Neuronal stem cell (in vitro differentiated cells): ENCODE measurements at regions not wholly inside any gene's neighbourhood (a gene's known extent, or its start where the extent isn't known, plus 50 kb on each side); places are given as distances from the start of the nearest gene placed in this dataset.

Source experiments
- DNase-seq: peaks from one replicate; pipeline ENCODE4 v3.0.0-alpha.2; 2013; ENCODE audit warnings: low spot score
- H2AFZ ChIP-seq: one replicate; pipeline ENCODE4 v1.6.1; 2013; ENCODE audit warnings: mild to moderate bottlenecking, low read length, inconsistent platforms
- H2AK5ac ChIP-seq: 2 replicates; pipeline ENCODE4 v1.6.1; 2013; ENCODE audit warnings: low read depth, mild to moderate bottlenecking, inconsistent platforms, low read length, moderate library complexity, mixed read lengths
- H2BK120ac ChIP-seq: 2 replicates; pipeline ENCODE4 v1.6.1; 2013; ENCODE audit warnings: low read depth, mild to moderate bottlenecking, inconsistent platforms, low read length, moderate library complexity, mixed read lengths
- H2BK12ac ChIP-seq: one replicate; pipeline ENCODE4 v1.6.1; 2013; ENCODE audit warnings: low read length, inconsistent platforms
- H2BK15ac ChIP-seq: 2 replicates; pipeline ENCODE4 v1.6.1; 2013; ENCODE audit warnings: mild to moderate bottlenecking, low read length, inconsistent platforms, mixed read lengths
- H2BK5ac ChIP-seq: one replicate; pipeline ENCODE4 v1.6.1; 2013; ENCODE audit warnings: inconsistent platforms, mild to moderate bottlenecking, low read length, moderate library complexity
- H3K14ac ChIP-seq: one replicate; pipeline ENCODE4 v1.6.1; 2013; ENCODE audit warnings: low read length, inconsistent platforms
- H3K18ac ChIP-seq: 2 replicates; pipeline ENCODE4 v1.6.1; 2013; ENCODE audit warnings: low read length, inconsistent platforms
- H3K23ac ChIP-seq: 2 replicates; pipeline ENCODE4 v1.6.1; 2013; ENCODE audit warnings: low read depth, mild to moderate bottlenecking, mixed read lengths, low read length, inconsistent platforms; ENCODE audit not compliant: poor library complexity
- H3K27ac ChIP-seq: replicated peaks from 3 replicates; pipeline ENCODE4 v1.5.1; 2013; ENCODE audit warnings: low read length, inconsistent platforms
- H3K27me3 ChIP-seq, 3 experiments: 2 replicates each; pipeline ENCODE4 v1.6.1; 2013; ENCODE audit warnings: low read length in 3 of 3, mild to moderate bottlenecking in 2 of 3, inconsistent platforms in 1 of 3, low read depth in 1 of 3, mixed read lengths in 1 of 3, moderate library complexity in 1 of 3; ENCODE audit not compliant: control insufficient read depth in 3 of 3, insufficient read depth in 3 of 3
- H3K36me3 ChIP-seq, 2 donors: replicated peaks in 1 of 2; 2 replicates each; pipeline ENCODE4 v1.6.1; 2013; ENCODE audit warnings: low read length in 2 of 2; ENCODE audit not compliant: control insufficient read depth in 2 of 2, insufficient read depth in 2 of 2
- H3K4ac ChIP-seq: 2 replicates; pipeline ENCODE4 v1.6.1; 2013; ENCODE audit warnings: inconsistent platforms, mild to moderate bottlenecking, low read length, moderate library complexity
- H3K4me1 ChIP-seq, 2 donors: 1 replicate in 1 of 2; 2 replicates in 1 of 2; pipeline ENCODE4 v1.6.1; 2013; ENCODE audit warnings: low read length in 2 of 2, low read depth in 1 of 2; ENCODE audit not compliant: control insufficient read depth in 2 of 2, insufficient read depth in 1 of 2
- H3K4me2 ChIP-seq: one replicate; pipeline ENCODE4 v1.6.1; 2013; ENCODE audit warnings: mild to moderate bottlenecking, low read length, inconsistent platforms; ENCODE audit not compliant: insufficient read depth, poor library complexity, severe bottlenecking
- H3K4me3 ChIP-seq, 2 donors: 2 replicates each; pipeline ENCODE4 v1.5.1; 2013; ENCODE audit warnings: low read length in 2 of 2, mild to moderate bottlenecking in 2 of 2, inconsistent platforms in 1 of 2, moderate library complexity in 1 of 2
- H3K79me1 ChIP-seq: one replicate; pipeline ENCODE4 v1.6.1; 2013; ENCODE audit warnings: low read depth, mild to moderate bottlenecking, inconsistent platforms, low read length, moderate library complexity
- H3K9ac ChIP-seq: one replicate; pipeline ENCODE4 v1.6.1; 2013; ENCODE audit warnings: mild to moderate bottlenecking, low read depth, low read length, inconsistent platforms; ENCODE audit not compliant: poor library complexity
- H3K9me3 ChIP-seq, 2 donors: replicated peaks in 1 of 2; 2 replicates each; pipeline versions ENCODE3 to v1.6.1; 2013; ENCODE audit warnings: low read length in 2 of 2, mild to moderate bottlenecking in 2 of 2, inconsistent platforms in 1 of 2, low read depth in 1 of 2, mixed read lengths in 1 of 2, moderate library complexity in 1 of 2; ENCODE audit not compliant: control insufficient read depth in 2 of 2, insufficient read depth in 1 of 2
- H4K8ac ChIP-seq: one replicate; pipeline ENCODE4 v1.6.1; 2013; ENCODE audit warnings: low read depth, mild to moderate bottlenecking, inconsistent platforms, low read length, moderate library complexity
- H4K91ac ChIP-seq: one replicate; pipeline ENCODE4 v1.6.1; 2013; ENCODE audit warnings: low read length, low read depth, mild to moderate bottlenecking, inconsistent platforms; ENCODE audit not compliant: poor library complexity
- WGBS, 2 donors: extraction: QIAGEN DNeasy Blood & Tissue Kit; methylation state at CpG; one replicate each; pipeline ENCODE4 v1.1.7; 2013; ENCODE audit warnings: missing lambda C conversion rate in 2 of 2, mixed read lengths in 1 of 2; ENCODE audit not compliant: insufficient read length in 2 of 2, insufficient replicate concordance in 1 of 2; ENCODE audit errors: extremely low coverage in 2 of 2; 5-methylcytosine and 5-hydroxymethylcytosine counted together

GRCh38 chr13:88976466-88976865, 1305.3 kb downstream of the SLITRK5 start:
- Histone ChIP-seq H4K91ac (no peak overlapping the region), H3K9ac (no peak overlapping the region), H3K9me3 (no peaks in the 10 kb centered on the region), H2BK12ac (no peak overlapping the region), H3K79me1 (no peaks in the 10 kb centered on the region), H3K36me3 (no peaks in the 10 kb centered on the region), H3K27me3 (no peaks in the 10 kb centered on the region), H2BK120ac (no peak overlapping the region), H3K18ac (no peak overlapping the region), H2AFZ (no peak overlapping the region), H2AK5ac (no peak overlapping the region), H2BK15ac (no peak overlapping the region), H3K4me3 (no peak overlapping the region), H3K4me2 (no peak overlapping the region), H3K27ac (no peak overlapping the region), H3K14ac (no peak overlapping the region), H3K4me1 (no peaks in the 10 kb centered on the region), H3K4ac (no peak overlapping the region), H4K8ac (no peak overlapping the region), H2BK5ac (no peak overlapping the region), H3K23ac (no peak overlapping the region)
- DNase-seq: no peak
- no CpG with 5 or more reads among the region's 4 CpGs for WGBS, 2 donors

- H4K91ac ChIP-seq: no peak overlapping the region
- H2BK5ac ChIP-seq: no peak overlapping the region
- no peak for DNase-seq
- WGBS, 2 donors: no CpG with 5 or more reads among the region's 2 CpGs
- no peak overlapping the region for H3K14ac ChIP-seq
- H3K27me3 ChIP-seq: no peaks in the 10 kb centered on the region
- no peak overlapping the region for H2AK5ac ChIP-seq
- H3K4me3 ChIP-seq: no peak overlapping the region
- H2BK15ac ChIP-seq: no peak overlapping the region
- no peak overlapping the region for H3K4ac ChIP-seq
- H3K23ac ChIP-seq: no peak overlapping the region
- H2BK120ac ChIP-seq: no peak overlapping the region
- no peaks in the 10 kb centered on the region for H3K79me1 ChIP-seq
- no peak overlapping the region for H2BK12ac ChIP-seq
- H3K27ac ChIP-seq: no peak overlapping the region
- H3K18ac ChIP-seq: no peak overlapping the region
- H3K4me1 ChIP-seq: no peaks in the 10 kb centered on the region
- no peaks in the 10 kb centered on the region for H3K9me3 ChIP-seq
- H2AFZ ChIP-seq: no peak overlapping the region
- H4K8ac ChIP-seq: no peak overlapping the region
- H3K36me3 ChIP-seq: no peaks in the 10 kb centered on the region
- no peak overlapping the region for H3K9ac ChIP-seq
- H3K4me2 ChIP-seq: no peak overlapping the region
These were observed 1307.4 kb downstream of the SLITRK5 start for GRCh38 chr13:88978607-88979006.

- H2AK5ac ChIP-seq: no peak overlapping the region
- no peak overlapping the region for H3K14ac ChIP-seq
- H3K18ac ChIP-seq: no peak overlapping the region
- no peaks in the 10 kb centered on the region for H3K9me3 ChIP-seq
- H2BK5ac ChIP-seq: no peak overlapping the region
- no peak overlapping the region for H3K4ac ChIP-seq
- H3K23ac ChIP-seq: no peak overlapping the region
- DNase-seq: no peak
- no peaks in the 10 kb centered on the region for H3K79me1 ChIP-seq
- H3K27me3 ChIP-seq: no peaks in the 10 kb centered on the region
- no peak overlapping the region for H2BK15ac ChIP-seq
- H4K91ac ChIP-seq: no peak overlapping the region
- no peak overlapping the region for H3K9ac ChIP-seq
- H3K4me2 ChIP-seq: no peak overlapping the region
- no peak overlapping the region for H4K8ac ChIP-seq
- no peak overlapping the region for H3K27ac ChIP-seq
- H2BK120ac ChIP-seq: no peak overlapping the region
- H2BK12ac ChIP-seq: no peak overlapping the region
- H3K4me1 ChIP-seq: no peaks in the 10 kb centered on the region
- no peak overlapping the region for H3K4me3 ChIP-seq
- H3K36me3 ChIP-seq: no peaks in the 10 kb centered on the region
- no CpG with 5 or more reads among the region's 7 CpGs for WGBS, 2 donors
- peak overlapping the region; percentile 8 for H2AFZ ChIP-seq
These were observed 1308.4 kb downstream of the SLITRK5 start for GRCh38 chr13:88979465-88980175.

GRCh38 chr13:89003656-89004055, 1332.5 kb downstream of the SLITRK5 start:
- WGBS, 2 donors: 100% methylated on average over 1 of the region's 2 CpGs; no CpG with 5 or more reads in 1 of the 2 donors
- Histone ChIP-seq H2BK120ac (no peak overlapping the region), H4K91ac (no peak overlapping the region), H2BK12ac (no peak overlapping the region), H2BK15ac (no peak overlapping the region), H2AFZ (no peak overlapping the region), H3K14ac (no peak overlapping the region), H3K27ac (no peak overlapping the region), H3K18ac (no peak overlapping the region), H4K8ac (no peak overlapping the region), H3K27me3 (no peaks in the 10 kb centered on the region), H3K4me2 (no peak overlapping the region), H3K4me3 (no peak overlapping the region), H2AK5ac (no peak overlapping the region), H3K4ac (no peak overlapping the region), H3K4me1 (no peaks in the 10 kb centered on the region), H3K36me3 (no peaks in the 10 kb centered on the region), H2BK5ac (no peak overlapping the region), H3K9me3 (no peaks in the 10 kb centered on the region), H3K79me1 (no peaks in the 10 kb centered on the region), H3K23ac (no peak overlapping the region), H3K9ac (no peak overlapping the region)
- no peak for DNase-seq
